SHP77 treated with DMSO at 0.1 percent for 48 hours (cell line): ENCODE measurements at regions not wholly inside any gene's neighbourhood (a gene's known extent, or its start where the extent isn't known, plus 50 kb on each side); places are given as distances from the start of the nearest gene placed in this dataset.

ENCODE experiments used
- DNase-seq: peaks from one replicate; lab custom pipeline; 2025; lab: John Stamatoyannopoulos, UW

GRCh38 chr2:181152226-181152625 lies 171.8 kb downstream of the UBE2E3 start:
- DNase-seq: no peak

- DNase-seq: no peak
These were observed 172.3 kb downstream of the UBE2E3 start for GRCh38 chr2:181152701-181153100.

GRCh38 chr2:181153886-181154285 lies 173.5 kb downstream of the UBE2E3 start:
- DNase-seq: no peak

GRCh38 chr2:181157326-181157725 lies 176.9 kb downstream of the UBE2E3 start:
- no peak for DNase-seq

- no peak for DNase-seq
These were observed 178.0 kb downstream of the UBE2E3 start for GRCh38 chr2:181158427-181158826.

GRCh38 chr2:181161615-181162014 lies 181.2 kb downstream of the UBE2E3 start:
- DNase-seq: no peak

GRCh38 chr2:181163139-181163538 lies 182.7 kb downstream of the UBE2E3 start:
- no peak for DNase-seq

GRCh38 chr2:181163691-181164090 lies 183.3 kb downstream of the UBE2E3 start:
- DNase-seq: no peak

- DNase-seq: no peak
These were observed 184.3 kb downstream of the UBE2E3 start for GRCh38 chr2:181164699-181165098.

- DNase-seq: no peak
These were observed 184.9 kb downstream of the UBE2E3 start for GRCh38 chr2:181165199-181165868.

GRCh38 chr2:181169503-181169902 lies 189.1 kb downstream of the UBE2E3 start:
- DNase-seq: no peak

- no peak for DNase-seq
These were observed 189.9 kb downstream of the UBE2E3 start for GRCh38 chr2:181170256-181170655.

- no peak for DNase-seq
These were observed 192.3 kb downstream of the UBE2E3 start for GRCh38 chr2:181172676-181173075.

GRCh38 chr2:181174611-181175580 lies 194.5 kb downstream of the UBE2E3 start:
- no peak for DNase-seq

- no peak for DNase-seq
These were observed 196.1 kb downstream of the UBE2E3 start for GRCh38 chr2:181176540-181176939.

GRCh38 chr2:181177376-181177775 lies 197.0 kb downstream of the UBE2E3 start:
- DNase-seq: no peak

GRCh38 chr2:181178130-181178529 lies 197.7 kb downstream of the UBE2E3 start:
- DNase-seq: no peak

- no peak for DNase-seq
These were observed 198.5 kb downstream of the UBE2E3 start for GRCh38 chr2:181178823-181179412.

GRCh38 chr2:181183878-181184542 lies 203.6 kb downstream of the UBE2E3 start:
- no peak for DNase-seq

- no peak for DNase-seq
These were observed 205.0 kb downstream of the UBE2E3 start for GRCh38 chr2:181185421-181185820.

- DNase-seq: no peak
These were observed 205.5 kb downstream of the UBE2E3 start for GRCh38 chr2:181185948-181186347.

- no peak for DNase-seq
These were observed 208.2 kb downstream of the UBE2E3 start for GRCh38 chr2:181188605-181189004.
